ENCODE measurements at regions not wholly inside any gene's neighbourhood (a gene's known extent, or its start where the extent isn't known, plus 50 kb on each side); places are given as distances from the start of the nearest gene placed in this dataset.

GRCh38 chr10:9863559-9864121 lies 1154.0 kb upstream of the CELF2 start:
- TF ChIP-seq SUZ12 (IDR thresholded peaks at IDR 0.05; ENCODE audit: extremely low read depth, insufficient read depth, insufficient read length) (no peak), YY1 (IDR thresholded peaks at IDR 0.05; ENCODE audit: insufficient read depth, insufficient read length) (no peak)
